ENCODE measurements at regions not wholly inside any gene's neighbourhood (a gene's known extent, or its start where the extent isn't known, plus 50 kb on each side); places are given as distances from the start of the nearest gene placed in this dataset.

- CTCF ChIA-PET (ENCODE audit: low intra/inter-chr PET ratio) = no interaction called here
- no peaks in the 10 kb centered on the region for H3K27me3 ChIP-seq (ENCODE audit: control insufficient read depth in 2 of 2, insufficient read depth in 2 of 2, low read length in 2 of 2)
- BruUV-seq (replicated peaks) = no TSS peak
- POLR2A ChIA-PET = no interaction called here
- no peak overlapping the region for H3K27ac ChIP-seq (ENCODE audit: extremely low read depth, low read depth, low read length)
- WGBS (ENCODE audit: insufficient coverage, low coverage, missing lambda C conversion rate) = 0% methylated on average over 1 of the region's 1 CpG
- in situ Hi-C loops (cut with MboI) = no loop called here
- H3K4me1 ChIP-seq (replicated peaks in 1 of 2; ENCODE audit: control insufficient read depth in 2 of 2, insufficient read depth in 2 of 2, low read length in 2 of 2) = no peaks in the 10 kb centered on the region
- ATAC-seq (no peak), DNase-seq (ENCODE audit: extremely low read depth in 1 of 4, low spot score in 3 of 4) (no peak), FAIRE-seq (no peak)
- H2AFZ ChIP-seq (ENCODE audit: low read depth, low read length) = no peak overlapping the region
- H3K36me3 ChIP-seq (ENCODE audit: control insufficient read depth, insufficient read depth, low read length) = no peaks in the 10 kb centered on the region
- H3K79me2 ChIP-seq (ENCODE audit: control insufficient read depth, insufficient read depth, low read length) = no peaks in the 10 kb centered on the region
- H3K9me1 ChIP-seq (ENCODE audit: control insufficient read depth, insufficient read depth, low read length) = no peaks in the 10 kb centered on the region
- no peaks in the 10 kb centered on the region for H3K9me3 ChIP-seq (replicated peaks; ENCODE audit: control insufficient read depth, insufficient read depth, low read depth, low read length)
- no peak overlapping the region for H3K9ac ChIP-seq (ENCODE audit: insufficient read depth in 1 of 2, low read depth in 2 of 2, low read length in 2 of 2)
- intact Hi-C loops (cut with micrococcal nuclease) = no loop called here
- no peaks in the 10 kb centered on the region for H4K20me1 ChIP-seq (replicated peaks; ENCODE audit: control insufficient read depth, insufficient read depth, low read length)
- H3K4me2 ChIP-seq (ENCODE audit: insufficient read depth, low read length) = no peak overlapping the region
- no peak overlapping the region for H3K4me3 ChIP-seq
- TF ChIP-seq ZEB2 (IDR thresholded peaks at IDR 0.05) (no peak), ZBTB40 (IDR thresholded peaks at IDR 0.05) (no peak), ZBTB40 (CRISPR knock-in tag; IDR thresholded peaks at IDR 0.05) (no peak), ESRRB (CRISPR knock-in tag; IDR thresholded peaks at IDR 0.05; ENCODE audit: borderline replicate concordance) (no peak), PURB (CRISPR knock-in tag; IDR thresholded peaks at IDR 0.05; ENCODE audit: low read depth) (no peak), SIRT6 (IDR thresholded peaks at IDR 0.05; ENCODE audit: low read depth, low read length) (no peak), E2F1 (CRISPR knock-in tag; IDR thresholded peaks at IDR 0.05) (no peak), TSHZ1 (CRISPR knock-in tag; IDR thresholded peaks at IDR 0.05) (no peak), JUN (IDR thresholded peaks at IDR 0.05; ENCODE audit: borderline replicate concordance, low read depth, low read length) (no peak), JUN (CRISPR knock-in tag; IDR thresholded peaks at IDR 0.05; ENCODE audit: borderline replicate concordance) (no peak)
These were observed 201.5 kb upstream of the PIRT start for GRCh38 chr17:11039342-11039741.
